Smooth muscle cell (in vitro differentiated cells): ENCODE measurements at regions not wholly inside any gene's neighbourhood (a gene's known extent, or its start where the extent isn't known, plus 50 kb on each side); places are given as distances from the start of the nearest gene placed in this dataset.
A peak's percentile ranks its signal among the peaks of the same experiment; 100 is the strongest.

Experiments used
- DNase-seq: peaks from one replicate; lab custom pipeline; 2025; ENCODE audit not compliant: unreplicated experiment; lab: John Stamatoyannopoulos, UW
- H2AFZ ChIP-seq: fragments of 200-600 bp; sonication (generic); 2 replicates; pipeline ENCODE4 v1.6.0; 2016; ENCODE audit warnings: antibody characterized with exemption, low read depth, mild to moderate bottlenecking
- H3F3A ChIP-seq: fragments of 200-600 bp; sonication (generic); 2 replicates; pipeline ENCODE4 v1.6.0; 2017; ENCODE audit warnings: antibody characterized with exemption, low read depth
- H3K27ac ChIP-seq: fragments of 200-600 bp; sonication (generic); 2 replicates; pipeline ENCODE4 v1.5.1; 2016; ENCODE audit warnings: low read depth, mild to moderate bottlenecking
- H3K27me3 ChIP-seq: fragments of 200-600 bp; sonication (generic); 2 replicates; pipeline ENCODE4 v1.6.1; 2016; ENCODE audit warnings: low read depth, mild to moderate bottlenecking
- H3K36me3 ChIP-seq: fragments of 200-600 bp; sonication (generic); 2 replicates; pipeline ENCODE4 v1.5.1; 2016; ENCODE audit warnings: low read depth
- H3K4me1 ChIP-seq: fragments of 200-600 bp; sonication (generic); 2 replicates; pipeline ENCODE4 v1.5.1; 2016; ENCODE audit warnings: low read depth
- H3K4me2 ChIP-seq: fragments of 200-600 bp; sonication (generic); 2 replicates; pipeline ENCODE4 v1.6.0; 2016; ENCODE audit warnings: mild to moderate bottlenecking
- H3K4me3 ChIP-seq: fragments of 200-600 bp; sonication (generic); 2 replicates; pipeline ENCODE4 v1.5.1; 2016; ENCODE audit warnings: mild to moderate bottlenecking
- H3K79me2 ChIP-seq: fragments of 200-600 bp; sonication (generic); 2 replicates; pipeline ENCODE4 v1.6.0; 2016; ENCODE audit warnings: low read depth, mild to moderate bottlenecking
- H3K9ac ChIP-seq: fragments of 200-600 bp; sonication (generic); 2 replicates; pipeline ENCODE4 v1.6.0; 2016; ENCODE audit warnings: low read depth
- H3K9me3 ChIP-seq: fragments of 200-600 bp; sonication (generic); replicated peaks from 2 replicates; pipeline ENCODE4 v1.5.1; 2016; ENCODE audit warnings: low read depth
- H4K20me1 ChIP-seq: fragments of 200-600 bp; sonication (generic); 2 replicates; pipeline ENCODE4 v1.6.0; 2016; ENCODE audit warnings: low read depth
- CTCF ChIP-seq: fragments of 200-600 bp; sonication (generic); IDR thresholded peaks from 2 replicates; pipeline ENCODE4 v1.5.1; 2017; ENCODE audit warnings: borderline replicate concordance, mild to moderate bottlenecking, antibody characterized with exemption; ENCODE audit not compliant: insufficient read depth, poor library complexity, severe bottlenecking
- WGBS: methylation state at CpG from one replicate; pipeline ENCODE4 v1.1.7; 2016; ENCODE audit warnings: low lambda C conversion rate; 5-methylcytosine and 5-hydroxymethylcytosine counted together

GRCh38 chr20:63104312-63105181 lies 97.8 kb upstream of the BHLHE23 start:
- Histone ChIP-seq H3K4me3 (no peak overlapping the region), H3K9me3 (no peaks in the 10 kb centered on the region), H4K20me1 (no peaks in the 10 kb centered on the region), H3K27me3 (peaks cover 33% of the 10 kb centered on the region), H2AFZ (no peak overlapping the region), H3K4me2 (no peak overlapping the region), H3F3A (no peaks in the 10 kb centered on the region), H3K9ac (no peak overlapping the region), H3K79me2 (no peaks in the 10 kb centered on the region), H3K4me1 (peaks cover 6% of the 10 kb centered on the region), H3K27ac (no peak overlapping the region), H3K36me3 (no peaks in the 10 kb centered on the region)
- no peak for DNase-seq
- 90% methylated on average over 18 of the region's 19 CpGs for WGBS
- TF ChIP-seq CTCF, result no peak

- no peak for TF ChIP-seq CTCF
- Histone ChIP-seq H3K9me3 (no peaks in the 10 kb centered on the region), H3K4me2 (no peak overlapping the region), H3K36me3 (no peaks in the 10 kb centered on the region), H3F3A (no peaks in the 10 kb centered on the region), H3K4me1 (peaks cover 6% of the 10 kb centered on the region), H3K27me3 (peaks cover 41% of the 10 kb centered on the region), H2AFZ (no peak overlapping the region), H3K4me3 (no peak overlapping the region), H3K27ac (no peak overlapping the region), H3K9ac (no peak overlapping the region), H3K79me2 (no peaks in the 10 kb centered on the region), H4K20me1 (no peaks in the 10 kb centered on the region)
- no peak for DNase-seq
- whole genome bisulfite sequencing, result 74% methylated on average over 17 of the region's 21 CpGs
Measured at GRCh38 chr20:63103402-63104311, 96.9 kb upstream of the BHLHE23 start.

- Histone ChIP-seq H3K4me3 (peak overlapping the region; percentile 53), H3K27me3 (peaks cover 41% of the 10 kb centered on the region)
Measured at GRCh38 chr20:63102721-63103375, 96.1 kb upstream of the BHLHE23 start.

More at GRCh38 chr20:63102721-63103375, 96.1 kb upstream of the BHLHE23 start:
- H4K20me1 ChIP-seq, result no peaks in the 10 kb centered on the region
- peaks cover 6% of the 10 kb centered on the region for H3K4me1 ChIP-seq
- H3F3A ChIP-seq, result no peaks in the 10 kb centered on the region
- DNase-seq, result no peak
- no peak for TF ChIP-seq CTCF
- 2% methylated on average over 34 of the region's 55 CpGs for WGBS
- H3K9ac ChIP-seq, result no peak overlapping the region
- no peaks in the 10 kb centered on the region for H3K36me3 ChIP-seq
- H3K27ac ChIP-seq, result no peak overlapping the region
- no peaks in the 10 kb centered on the region for H3K9me3 ChIP-seq
- H3K4me2 ChIP-seq, result peak overlapping the region; percentile 91
- no peaks in the 10 kb centered on the region for H3K79me2 ChIP-seq
- H2AFZ ChIP-seq, result no peak overlapping the region
